ENCODE measurements at regions not wholly inside any gene's neighbourhood (a gene's known extent, or its start where the extent isn't known, plus 50 kb on each side); places are given as distances from the start of the nearest gene placed in this dataset.
"Not testable (repeated sequence)": the region's sequence is repeated elsewhere in the genome, so short reads cannot be mapped to it uniquely, and the experiment has no call there.

DNA sequence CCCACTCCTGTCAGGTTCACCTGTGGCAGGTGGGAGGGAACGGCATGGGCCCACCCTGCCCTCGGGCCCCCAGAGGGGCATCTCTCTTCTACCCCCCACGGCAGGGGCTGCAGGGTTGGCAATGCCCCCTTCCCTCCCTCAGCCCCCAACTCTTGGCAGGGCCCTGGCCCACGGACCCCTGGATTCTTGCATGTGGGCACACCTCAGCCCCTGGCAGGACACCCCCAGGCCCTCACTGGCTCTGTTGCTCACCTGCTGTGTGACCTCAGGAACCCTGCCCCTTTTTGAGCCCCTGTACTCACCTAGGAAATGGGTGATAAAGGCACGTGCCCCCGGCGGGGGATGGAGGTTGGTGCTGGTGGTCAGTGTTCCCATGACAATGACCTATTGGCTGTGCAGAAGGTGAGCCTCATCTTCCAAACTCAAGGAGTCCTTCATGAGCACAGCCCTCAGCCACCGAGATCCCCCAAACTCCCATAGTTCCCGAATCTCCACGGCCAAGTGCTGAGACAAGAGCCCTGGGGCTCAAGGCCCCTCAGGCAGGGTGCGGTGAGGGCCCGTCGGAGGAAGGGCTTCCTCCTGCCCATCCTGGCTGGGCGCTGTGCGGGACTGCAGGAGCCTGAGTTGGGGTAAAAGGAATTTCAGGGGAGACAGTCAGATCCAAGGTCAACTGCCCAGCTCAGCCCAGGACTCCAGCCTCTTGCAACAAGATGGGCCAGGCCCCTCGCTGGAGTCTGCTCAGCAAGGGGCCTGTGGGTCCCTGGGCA is 198.2 kb downstream of the IGLL1 start:
- Histone ChIP-seq H3K9me3 (ENCODE audit: low read length) (no peaks in the 10 kb centered on the region), H3K4me2 (ENCODE audit: low read length) (no peak overlapping the region), H3K27ac (ENCODE audit: low read depth, low read length, poor library complexity, severe bottlenecking) (no peak overlapping the region), H3K36me3 (ENCODE audit: insufficient read depth, low read length) (no peaks in the 10 kb centered on the region), H4K20me1 (ENCODE audit: insufficient read depth, low read length) (no peaks in the 10 kb centered on the region), H2AFZ (ENCODE audit: low read length) (no peak overlapping the region), H3K79me2 (ENCODE audit: insufficient read depth, low read length) (no peaks in the 10 kb centered on the region), H3K27me3 (ENCODE audit: insufficient read depth, low read length) (no peaks in the 10 kb centered on the region), H3K9ac (ENCODE audit: low read length) (no peak overlapping the region), H3K9me2 (ENCODE audit: low read depth, low read length) (no peaks in the 10 kb centered on the region), H3K4me3 (ENCODE audit: low read depth, low read length, poor library complexity, severe bottlenecking) (no peak overlapping the region), H3K4me1 (ENCODE audit: insufficient read depth, low read length, severe bottlenecking) (no peaks in the 10 kb centered on the region), H3F3A (ENCODE audit: insufficient read depth, low read length) (no peaks in the 10 kb centered on the region)
- no peak for TF ChIP-seq EZH2 (IDR thresholded peaks at IDR 0.05; ENCODE audit: borderline replicate concordance, low read length)
- TF ChIP-seq, protein P1, sequence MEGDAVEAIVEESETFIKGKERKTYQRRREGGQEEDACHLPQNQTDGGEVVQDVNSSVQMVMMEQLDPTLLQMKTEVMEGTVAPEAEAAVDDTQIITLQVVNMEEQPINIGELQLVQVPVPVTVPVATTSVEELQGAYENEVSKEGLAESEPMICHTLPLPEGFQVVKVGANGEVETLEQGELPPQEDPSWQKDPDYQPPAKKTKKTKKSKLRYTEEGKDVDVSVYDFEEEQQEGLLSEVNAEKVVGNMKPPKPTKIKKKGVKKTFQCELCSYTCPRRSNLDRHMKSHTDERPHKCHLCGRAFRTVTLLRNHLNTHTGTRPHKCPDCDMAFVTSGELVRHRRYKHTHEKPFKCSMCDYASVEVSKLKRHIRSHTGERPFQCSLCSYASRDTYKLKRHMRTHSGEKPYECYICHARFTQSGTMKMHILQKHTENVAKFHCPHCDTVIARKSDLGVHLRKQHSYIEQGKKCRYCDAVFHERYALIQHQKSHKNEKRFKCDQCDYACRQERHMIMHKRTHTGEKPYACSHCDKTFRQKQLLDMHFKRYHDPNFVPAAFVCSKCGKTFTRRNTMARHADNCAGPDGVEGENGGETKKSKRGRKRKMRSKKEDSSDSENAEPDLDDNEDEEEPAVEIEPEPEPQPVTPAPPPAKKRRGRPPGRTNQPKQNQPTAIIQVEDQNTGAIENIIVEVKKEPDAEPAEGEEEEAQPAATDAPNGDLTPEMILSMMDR (IDR thresholded peaks at IDR 0.05; ENCODE audit: low read length), result no peak

GRCh38 chr22:23380911-23381310 is 199.2 kb downstream of the IGLL1 start:
- Histone ChIP-seq H3K27ac (ENCODE audit: low read depth, low read length, poor library complexity, severe bottlenecking) (no peak overlapping the region), H3K4me1 (ENCODE audit: insufficient read depth, low read length, severe bottlenecking) (no peaks in the 10 kb centered on the region), H3K9me2 (ENCODE audit: low read depth, low read length) (no peaks in the 10 kb centered on the region), H3K36me3 (ENCODE audit: insufficient read depth, low read length) (no peaks in the 10 kb centered on the region), H3K4me3 (ENCODE audit: low read depth, low read length, poor library complexity, severe bottlenecking) (no peak overlapping the region), H2AFZ (ENCODE audit: low read length) (no peak overlapping the region), H3K79me2 (ENCODE audit: insufficient read depth, low read length) (no peaks in the 10 kb centered on the region), H3K9ac (ENCODE audit: low read length) (no peak overlapping the region), H3K4me2 (ENCODE audit: low read length) (no peak overlapping the region), H3F3A (ENCODE audit: insufficient read depth, low read length) (no peaks in the 10 kb centered on the region), H4K20me1 (ENCODE audit: insufficient read depth, low read length) (no peaks in the 10 kb centered on the region), H3K27me3 (ENCODE audit: insufficient read depth, low read length) (no peaks in the 10 kb centered on the region), H3K9me3 (ENCODE audit: low read length) (no peaks in the 10 kb centered on the region)
- no peak for TF ChIP-seq EZH2 (IDR thresholded peaks at IDR 0.05; ENCODE audit: borderline replicate concordance, low read length)
- TF ChIP-seq, protein P1 (IDR thresholded peaks at IDR 0.05; ENCODE audit: low read length), result no peak

DNA sequence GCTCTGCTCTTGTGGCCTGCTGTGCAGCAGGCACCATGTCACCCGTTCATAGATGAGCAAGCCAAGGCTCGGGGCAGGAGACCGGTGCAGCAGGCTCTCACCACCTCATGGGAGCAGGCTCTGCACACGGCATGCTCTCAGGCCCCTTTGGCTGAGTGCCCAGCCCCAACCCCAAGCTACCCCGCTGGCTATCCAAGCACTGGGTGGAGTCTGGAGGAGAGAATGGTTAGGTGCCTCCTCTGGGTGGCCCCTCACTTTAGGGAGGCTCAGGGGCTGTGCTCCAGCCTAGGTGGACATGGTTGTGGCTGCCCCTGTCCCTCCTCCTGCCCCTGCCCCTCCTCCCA is 199.9 kb downstream of the IGLL1 start:
- H3K9me2 ChIP-seq (ENCODE audit: low read depth, low read length), result no peaks in the 10 kb centered on the region
- H3K4me2 ChIP-seq (ENCODE audit: low read length), result no peak overlapping the region
- TF ChIP-seq EZH2 (IDR thresholded peaks at IDR 0.05; ENCODE audit: borderline replicate concordance, low read length), result no peak
- TF ChIP-seq, protein P1 (IDR thresholded peaks at IDR 0.05; ENCODE audit: low read length), result no peak
- H3K9ac ChIP-seq (ENCODE audit: low read length), result no peak overlapping the region
- no peaks in the 10 kb centered on the region for H3K4me1 ChIP-seq (ENCODE audit: insufficient read depth, low read length, severe bottlenecking)
- H3K79me2 ChIP-seq (ENCODE audit: insufficient read depth, low read length), result no peaks in the 10 kb centered on the region
- no peak overlapping the region for H3K4me3 ChIP-seq (ENCODE audit: low read depth, low read length, poor library complexity, severe bottlenecking)
- no peaks in the 10 kb centered on the region for H3F3A ChIP-seq (ENCODE audit: insufficient read depth, low read length)
- no peaks in the 10 kb centered on the region for H3K27me3 ChIP-seq (ENCODE audit: insufficient read depth, low read length)
- H3K36me3 ChIP-seq (ENCODE audit: insufficient read depth, low read length), result no peaks in the 10 kb centered on the region
- H2AFZ ChIP-seq (ENCODE audit: low read length), result no peak overlapping the region
- H4K20me1 ChIP-seq (ENCODE audit: insufficient read depth, low read length), result no peaks in the 10 kb centered on the region
- no peak overlapping the region for H3K27ac ChIP-seq (ENCODE audit: low read depth, low read length, poor library complexity, severe bottlenecking)
- no peaks in the 10 kb centered on the region for H3K9me3 ChIP-seq (ENCODE audit: low read length)

GRCh38 chr22:23379540-23380229 is 199.4 kb downstream of the BCR start:
- H3K27ac ChIP-seq (ENCODE audit: low read depth, low read length, poor library complexity, severe bottlenecking); H3K79me2 ChIP-seq (ENCODE audit: insufficient read depth, low read length); H3K4me1 ChIP-seq (ENCODE audit: insufficient read depth, low read length, severe bottlenecking); H3K4me2 ChIP-seq (ENCODE audit: low read length); H3K9ac ChIP-seq (ENCODE audit: low read length); H3K27me3 ChIP-seq (ENCODE audit: insufficient read depth, low read length); H4K20me1 ChIP-seq (ENCODE audit: insufficient read depth, low read length); H3K4me3 ChIP-seq (ENCODE audit: low read depth, low read length, poor library complexity, severe bottlenecking); H3F3A ChIP-seq (ENCODE audit: insufficient read depth, low read length); H3K9me3 ChIP-seq (ENCODE audit: low read length); H3K9me2 ChIP-seq (ENCODE audit: low read depth, low read length); H2AFZ ChIP-seq (ENCODE audit: low read length); H3K36me3 ChIP-seq (ENCODE audit: insufficient read depth, low read length): not testable (repeated sequence)

Measured in OCI-LY1 (cell line).